A549 (cell line): ENCODE measurements at regions not wholly inside any gene's neighbourhood (a gene's known extent, or its start where the extent isn't known, plus 50 kb on each side); places are given as distances from the start of the nearest gene placed in this dataset.
A peak's percentile ranks its signal among the peaks of the same experiment; 100 is the strongest.

ENCODE experiments used
- ATAC-seq, 2 experiments: fragments of 200-7000 bp in 1 of 2; fragments of >200 bp in 1 of 2; cut with Nextera tagmentation in 1 of 2; cut with Tn5 transposase in 1 of 2; 3 replicates each; pipeline versions ENCODE4 v1.8.0 to v1.9.1; 2018 to 2020; ENCODE audit warnings: mild to moderate bottlenecking in 1 of 2, moderate library complexity in 1 of 2
- CTCF ChIA-PET: fragments of 300-600 bp; sonication (Branson Sonifier 250); formaldehyde crosslinking; extraction: SDS; loops from one replicate; lab custom pipeline; 2021; ENCODE audit warnings: antibody characterized with exemption, inconsistent platforms; lab: Yijun Ruan, JAX
- POLR2A ChIA-PET: fragments of 350-600 bp; formaldehyde crosslinking; extraction: SDS; loops from one replicate; lab custom pipeline; 2021; ENCODE audit warnings: antibody characterized with exemption, inconsistent platforms; lab: Yijun Ruan, JAX
- DNase-seq, 2 experiments: peaks; one replicate each; pipeline versions ENCODE4 v3.0.0 to v3.0.0-alpha.2; 2011 to 2016; ENCODE audit warnings: low read depth in 1 of 2, low spot score in 1 of 2
- FAIRE-seq: peaks from 2 replicates; lab custom pipeline; 2011; peaks lifted over from hg19 to GRCh38; lab: Jason Lieb, UNC
- H3K27ac ChIP-seq, 2 experiments: fragments of >200 bp; sonication (Bioruptor Twin); formaldehyde crosslinking; 3 replicates each; pipeline ENCODE4 v1.5.1; 2016 to 2017
- H3K4me1 ChIP-seq: fragments of >200 bp; sonication (Bioruptor Twin); formaldehyde crosslinking; 3 replicates; pipeline ENCODE4 v1.6.1; 2016
- H3K4me2 ChIP-seq: fragments of >200 bp; sonication (Bioruptor Twin); formaldehyde crosslinking; 3 replicates; pipeline ENCODE4 v1.6.1; 2016
- H3K4me3 ChIP-seq: fragments of >200 bp; sonication (Bioruptor Twin); formaldehyde crosslinking; 3 replicates; pipeline ENCODE4 v1.5.1; 2016
- H3K9me3 ChIP-seq: fragments of >200 bp; sonication (Bioruptor Twin); formaldehyde crosslinking; 3 replicates; pipeline ENCODE4 v1.6.1; 2016
- CBX8 ChIP-seq: fragments of 200-600 bp; sonication (generic); IDR thresholded peaks from 2 replicates; pipeline ENCODE4 v1.6.1; 2016
- CHD2 ChIP-seq: fragments of 150-350 bp; IDR thresholded peaks from 2 replicates; pipeline ENCODE4 v1.6.1; 2014; ENCODE audit warnings: low read length; ENCODE audit not compliant: partially characterized antibody
- CHD4 ChIP-seq: fragments of 200-600 bp; sonication (generic); IDR thresholded peaks from 2 replicates; pipeline ENCODE4 v1.6.1; 2016; ENCODE audit warnings: antibody characterized with exemption, mild to moderate bottlenecking, borderline replicate concordance
- EHF ChIP-seq: fragments of 250-450 bp; sonication (Bioruptor Pico); IDR thresholded peaks from 2 replicates; pipeline ENCODE4 v1.5.0; 2020; ENCODE audit warnings: mild to moderate bottlenecking
- EHMT2 ChIP-seq: fragments of 200-600 bp; sonication (generic); IDR thresholded peaks from 2 replicates; pipeline ENCODE4 v1.6.1; 2016; ENCODE audit warnings: antibody characterized with exemption, low read depth, mild to moderate bottlenecking, moderate library complexity
- EP300 ChIP-seq, 2 experiments: fragments of >200 bp; sonication (Bioruptor Twin); formaldehyde crosslinking; IDR thresholded peaks; 2 replicates in 1 of 2; 3 replicates in 1 of 2; pipeline ENCODE4 v1.6.1; 2016 to 2017
- ESRRA ChIP-seq: fragments of 150-350 bp; IDR thresholded peaks from 2 replicates; pipeline ENCODE4 v1.6.1; 2014; ENCODE audit warnings: mild to moderate bottlenecking, low read length, borderline replicate concordance
- FOSL2 ChIP-seq, 2 experiments: fragments of 450-650 bp in 1 of 2; fragments of >200 bp in 1 of 2; sonication (Bioruptor Twin) in 1 of 2; formaldehyde crosslinking; IDR thresholded peaks; 2 replicates each; pipeline versions ENCODE4 v1.5.0 to v1.6.1; 2016 to 2020; ENCODE audit warnings: mild to moderate bottlenecking in 1 of 2, moderate library complexity in 1 of 2
- JUN ChIP-seq, 2 experiments: fragments of >200 bp; sonication (Bioruptor Twin); formaldehyde crosslinking; IDR thresholded peaks; 2 replicates in 1 of 2; 3 replicates in 1 of 2; pipeline ENCODE4 v1.6.1; 2016 to 2017
- KDM5A ChIP-seq: fragments of 200-600 bp; sonication (generic); IDR thresholded peaks from 2 replicates; pipeline ENCODE4 v1.6.1; 2016; ENCODE audit warnings: antibody characterized with exemption, mild to moderate bottlenecking
- MYC ChIP-seq: IDR thresholded peaks from 2 replicates; pipeline ENCODE4 v1.6.1; 2012; ENCODE audit warnings: mild to moderate bottlenecking, inconsistent platforms, low read length, improper control_type of control experiment, borderline replicate concordance
- NR3C1 ChIP-seq: fragments of >200 bp; sonication (Bioruptor Twin); formaldehyde crosslinking; IDR thresholded peaks from 3 replicates; pipeline ENCODE4 v1.6.1; 2017
- POLR2A ChIP-seq: IDR thresholded peaks from 2 replicates; pipeline ENCODE4 v1.6.1; 2012; ENCODE audit warnings: mild to moderate bottlenecking, low read length
- RAD21 ChIP-seq, 2 experiments: fragments of >200 bp in 1 of 2; sonication (Bioruptor Twin) in 1 of 2; formaldehyde crosslinking in 1 of 2; IDR thresholded peaks in 1 of 2; conservative IDR thresholded peaks in 1 of 2; 2 replicates in 1 of 2; 3 replicates in 1 of 2; pipeline ENCODE4 v1.6.1; 2012 to 2018; ENCODE audit warnings: inconsistent platforms in 1 of 2
- RARB ChIP-seq: fragments of 250-450 bp; sonication (Bioruptor Pico); IDR thresholded peaks from 2 replicates; pipeline ENCODE4 v1.8.0; 2021; ENCODE audit warnings: mild to moderate bottlenecking, moderate library complexity
- RCOR1 ChIP-seq: fragments of 150-350 bp; IDR thresholded peaks from 2 replicates; pipeline ENCODE4 v1.6.1; 2014; ENCODE audit warnings: antibody characterized with exemption, low read length, low read depth
- SREBF2 ChIP-seq: fragments of 450-650 bp; IDR thresholded peaks from 2 replicates; pipeline ENCODE4 v1.6.1; 2014; ENCODE audit warnings: mild to moderate bottlenecking, moderate library complexity
- ZNF302 ChIP-seq: fragments of 250-450 bp; sonication (Bioruptor Pico); IDR thresholded peaks from 2 replicates; pipeline ENCODE4 v1.9.0; 2021; ENCODE audit warnings: inconsistent platforms, mild to moderate bottlenecking, moderate library complexity
- WGBS: methylation state at CpG from one replicate; pipeline ENCODE4 v1.1.6; 2017; ENCODE audit errors: missing lambda C conversion rate; 5-methylcytosine and 5-hydroxymethylcytosine counted together
- TF ChIP-seq, protein P1 (sequence below): IDR thresholded peaks from 2 replicates; pipeline ENCODE4 v1.6.1; 2012
- TF ChIP-seq, protein P2 (sequence below): IDR thresholded peaks from 2 replicates; pipeline ENCODE4 v1.6.1; 2012
- TF ChIP-seq, protein P3 (sequence below): fragments of 200-600 bp; sonication (generic); IDR thresholded peaks from 2 replicates; pipeline ENCODE4 v1.6.1; 2016; ENCODE audit warnings: antibody characterized with exemption, mild to moderate bottlenecking, moderate library complexity
- TF ChIP-seq, protein P4 (sequence below): IDR thresholded peaks from 2 replicates; pipeline ENCODE4 v1.6.1; 2012; ENCODE audit warnings: low read depth, borderline replicate concordance
- TF ChIP-seq, protein P5 (sequence below): fragments of >200 bp; sonication (Bioruptor Twin); formaldehyde crosslinking; IDR thresholded peaks from 3 replicates; pipeline ENCODE4 v1.5.1; 2016

DNA sequence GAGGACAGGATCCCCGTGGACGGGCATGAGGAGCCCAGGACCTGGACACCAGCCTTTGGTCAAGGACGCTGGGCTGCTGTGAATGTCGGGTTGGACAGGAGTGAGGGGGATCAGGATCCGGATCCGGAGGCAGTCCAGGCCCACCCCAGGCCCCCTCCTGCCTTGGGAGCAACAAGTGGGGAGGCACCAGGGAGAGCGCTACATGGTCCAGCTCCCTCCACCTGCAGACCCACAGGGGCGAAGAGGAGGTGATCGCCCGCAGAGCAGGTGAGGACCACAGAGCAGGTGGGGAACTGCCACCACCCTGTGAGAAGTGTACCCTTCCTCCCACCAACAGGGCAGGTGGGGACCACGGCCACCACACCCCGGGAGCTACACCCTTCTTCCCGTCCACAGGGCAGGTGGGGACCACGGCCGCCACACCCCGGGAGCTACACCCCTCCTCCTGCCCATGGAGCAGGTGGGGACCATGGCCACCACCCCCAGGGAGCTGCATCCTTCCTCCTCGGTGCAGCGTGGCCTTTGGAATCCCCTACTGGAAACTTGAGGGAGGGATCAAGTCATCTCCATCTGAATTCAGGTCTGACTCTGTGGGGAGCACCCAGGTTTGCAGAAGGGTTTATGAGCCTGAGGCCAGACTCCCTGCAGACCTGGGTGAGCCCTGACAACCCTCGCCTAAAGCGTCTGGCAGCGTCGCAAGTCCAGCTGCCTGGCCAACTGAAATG lies 141.0 kb downstream of the BRD1 start:
- no peak for DNase-seq
- POLR2A ChIA-PET: no interaction called here
- WGBS: 26% methylated on average over 14 of the region's 22 CpGs
- H3K4me3 ChIP-seq: no peak overlapping the region
- no peaks in the 10 kb centered on the region for H3K9me3 ChIP-seq
- FAIRE-seq: no peak
- H3K27ac ChIP-seq: no peak overlapping the region
- CTCF ChIA-PET: no interaction called here
- H3K4me2 ChIP-seq: no peak overlapping the region
- no peaks in the 10 kb centered on the region for H3K4me1 ChIP-seq
- ATAC-seq: peak in 1 of 2 experiments; percentile 39; a peak in 1 of 6 replicates
- TF ChIP-seq EP300 (IDR thresholded peaks at IDR 0.05) (no peak), ESRRA (no peak), KDM5A (no peak), SREBF2 (no peak), CBX8 (no peak), ZNF302 (CRISPR knock-in tag) (no peak), POLR2A (no peak)
- TF ChIP-seq, protein P1, sequence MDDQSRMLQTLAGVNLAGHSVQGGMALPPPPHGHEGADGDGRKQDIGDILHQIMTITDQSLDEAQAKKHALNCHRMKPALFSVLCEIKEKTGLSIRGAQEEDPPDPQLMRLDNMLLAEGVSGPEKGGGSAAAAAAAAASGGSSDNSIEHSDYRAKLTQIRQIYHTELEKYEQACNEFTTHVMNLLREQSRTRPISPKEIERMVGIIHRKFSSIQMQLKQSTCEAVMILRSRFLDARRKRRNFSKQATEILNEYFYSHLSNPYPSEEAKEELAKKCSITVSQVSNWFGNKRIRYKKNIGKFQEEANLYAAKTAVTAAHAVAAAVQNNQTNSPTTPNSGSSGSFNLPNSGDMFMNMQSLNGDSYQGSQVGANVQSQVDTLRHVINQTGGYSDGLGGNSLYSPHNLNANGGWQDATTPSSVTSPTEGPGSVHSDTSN: no peak

DNA sequence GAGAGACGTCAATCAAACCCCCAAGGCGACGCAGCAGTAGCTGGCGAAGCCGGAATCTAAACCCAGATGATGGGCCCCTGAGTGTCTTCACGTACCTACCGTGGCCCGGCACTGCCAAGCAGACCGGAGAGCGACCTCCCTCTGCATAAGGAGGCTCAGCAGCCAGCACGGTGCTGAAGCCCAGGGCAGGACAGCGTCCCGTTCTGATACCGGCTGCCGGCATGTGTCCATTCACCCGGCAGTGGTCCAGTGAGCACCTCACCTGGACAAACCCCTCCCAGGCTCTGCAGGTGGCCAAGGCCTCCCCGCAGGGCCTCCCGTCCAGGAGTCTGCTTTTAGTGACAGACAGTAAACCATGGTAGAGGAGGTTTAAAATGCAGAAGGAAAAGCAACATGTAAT lies 142.0 kb downstream of the BRD1 start:
- no peak for TF ChIP-seq RAD21 (conservative IDR thresholded peaks at IDR 0.05 in 1 of 2, IDR thresholded peaks at IDR 0.05 in 1 of 2)
- DNase-seq: no peak
- no peak for FAIRE-seq
- POLR2A ChIA-PET: no interaction called here
- no peak overlapping the region for H3K4me2 ChIP-seq
- H3K4me1 ChIP-seq: no peaks in the 10 kb centered on the region
- no peak overlapping the region for H3K27ac ChIP-seq
- no peaks in the 10 kb centered on the region for H3K9me3 ChIP-seq
- no peak for ATAC-seq
- 54% methylated on average over 7 of the region's 18 CpGs for WGBS
- H3K4me3 ChIP-seq: no peak overlapping the region
- CTCF ChIA-PET: interaction anchor here (1.1 kb wide), 1 partner anchor 9 kb away, joined by 4 read pairs; no protein-coding TSS in a partner anchor

DNA sequence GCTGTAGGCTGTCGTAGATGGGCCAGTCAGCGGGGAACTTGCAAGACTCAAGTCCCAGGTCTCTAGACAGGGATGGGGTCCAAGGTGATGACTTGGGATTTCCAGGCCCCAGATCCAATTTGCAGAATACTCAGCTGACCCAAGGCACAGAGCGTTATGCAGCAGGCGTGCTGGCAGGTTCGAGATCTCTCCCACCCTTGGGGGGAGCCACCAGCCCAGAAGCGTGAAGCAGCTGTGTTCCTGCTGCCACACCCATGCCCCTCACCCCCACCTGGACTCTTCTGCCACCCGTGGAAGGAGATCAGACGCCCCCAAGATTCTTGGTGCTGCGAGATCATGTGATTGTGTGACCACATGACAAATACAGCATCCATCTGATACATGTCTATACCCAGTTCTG lies 142.6 kb downstream of the BRD1 start:
- ATAC-seq: no peak
- ChIA-PET CTCF (interaction anchor here (1.1 kb wide), 1 partner anchor 8 kb away, joined by 4 read pairs; no protein-coding TSS in a partner anchor), POLR2A (no interaction called here)
- Histone ChIP-seq H3K4me1 (no peaks in the 10 kb centered on the region), H3K27ac (no peak overlapping the region)
- no peak for DNase-seq
- FAIRE-seq: no peak
- TF ChIP-seq RAD21 (conservative IDR thresholded peaks at IDR 0.05 in 1 of 2, IDR thresholded peaks at IDR 0.05 in 1 of 2): no peak
- no peak for TF ChIP-seq KDM5A
- TF ChIP-seq EHMT2: no peak
- TF ChIP-seq, protein P2, sequence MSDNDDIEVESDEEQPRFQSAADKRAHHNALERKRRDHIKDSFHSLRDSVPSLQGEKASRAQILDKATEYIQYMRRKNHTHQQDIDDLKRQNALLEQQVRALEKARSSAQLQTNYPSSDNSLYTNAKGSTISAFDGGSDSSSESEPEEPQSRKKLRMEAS: no peak
- TF ChIP-seq CHD2: no peak
- TF ChIP-seq MYC: no peak
- TF ChIP-seq CBX8: no peak
- TF ChIP-seq JUN (IDR thresholded peaks at IDR 0.05): no peak
- TF ChIP-seq, all 56 proteins: peak for 0
- Histone ChIP-seq H3K4me3 (no peak overlapping the region), H3K4me2 (no peak overlapping the region), H3K9me3 (no peaks in the 10 kb centered on the region)
- WGBS: 38% methylated on average over 9 of the region's 9 CpGs

DNA sequence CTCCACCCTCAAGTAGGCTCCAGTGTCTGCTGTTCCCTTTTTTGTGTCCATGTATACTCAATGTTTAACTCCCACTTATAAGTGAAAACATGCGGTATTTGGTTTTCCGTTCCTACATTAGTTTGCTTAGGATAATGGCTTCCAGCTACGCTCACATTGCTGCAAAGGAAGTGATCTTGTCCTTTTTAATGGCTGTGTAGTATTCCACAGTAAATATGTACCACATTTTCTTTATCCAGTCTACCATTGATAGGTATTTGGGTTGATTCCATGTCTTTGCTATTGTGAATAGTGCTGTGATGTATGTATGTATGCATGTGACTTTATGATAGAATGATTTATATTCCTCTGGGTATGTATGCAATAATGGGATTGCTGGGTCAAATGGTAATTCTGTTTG lies 144.6 kb downstream of the BRD1 start:
- ChIA-PET POLR2A (no interaction called here), CTCF (no interaction called here)
- no peak for DNase-seq
- no peak for ATAC-seq
- H3K27ac ChIP-seq: no peak overlapping the region
- H3K4me1 ChIP-seq: no peaks in the 10 kb centered on the region
- no peak overlapping the region for H3K4me2 ChIP-seq
- no peak overlapping the region for H3K4me3 ChIP-seq
- WGBS: 24% methylated on average over 3 of the region's 3 CpGs
- no peaks in the 10 kb centered on the region for H3K9me3 ChIP-seq
- FAIRE-seq: no peak
- TF ChIP-seq EHF (CRISPR knock-in tag) (no peak), CHD4 (no peak), RCOR1 (no peak), CBX8 (no peak), FOSL2 (IDR thresholded peaks at IDR 0.05) (no peak), FOSL2 (CRISPR knock-in tag; IDR thresholded peaks at IDR 0.05) (no peak), RARB (CRISPR knock-in tag) (no peak), CHD2 (no peak), NR3C1 (no peak), MYC (no peak), POLR2A (no peak)
- TF ChIP-seq, protein P3, sequence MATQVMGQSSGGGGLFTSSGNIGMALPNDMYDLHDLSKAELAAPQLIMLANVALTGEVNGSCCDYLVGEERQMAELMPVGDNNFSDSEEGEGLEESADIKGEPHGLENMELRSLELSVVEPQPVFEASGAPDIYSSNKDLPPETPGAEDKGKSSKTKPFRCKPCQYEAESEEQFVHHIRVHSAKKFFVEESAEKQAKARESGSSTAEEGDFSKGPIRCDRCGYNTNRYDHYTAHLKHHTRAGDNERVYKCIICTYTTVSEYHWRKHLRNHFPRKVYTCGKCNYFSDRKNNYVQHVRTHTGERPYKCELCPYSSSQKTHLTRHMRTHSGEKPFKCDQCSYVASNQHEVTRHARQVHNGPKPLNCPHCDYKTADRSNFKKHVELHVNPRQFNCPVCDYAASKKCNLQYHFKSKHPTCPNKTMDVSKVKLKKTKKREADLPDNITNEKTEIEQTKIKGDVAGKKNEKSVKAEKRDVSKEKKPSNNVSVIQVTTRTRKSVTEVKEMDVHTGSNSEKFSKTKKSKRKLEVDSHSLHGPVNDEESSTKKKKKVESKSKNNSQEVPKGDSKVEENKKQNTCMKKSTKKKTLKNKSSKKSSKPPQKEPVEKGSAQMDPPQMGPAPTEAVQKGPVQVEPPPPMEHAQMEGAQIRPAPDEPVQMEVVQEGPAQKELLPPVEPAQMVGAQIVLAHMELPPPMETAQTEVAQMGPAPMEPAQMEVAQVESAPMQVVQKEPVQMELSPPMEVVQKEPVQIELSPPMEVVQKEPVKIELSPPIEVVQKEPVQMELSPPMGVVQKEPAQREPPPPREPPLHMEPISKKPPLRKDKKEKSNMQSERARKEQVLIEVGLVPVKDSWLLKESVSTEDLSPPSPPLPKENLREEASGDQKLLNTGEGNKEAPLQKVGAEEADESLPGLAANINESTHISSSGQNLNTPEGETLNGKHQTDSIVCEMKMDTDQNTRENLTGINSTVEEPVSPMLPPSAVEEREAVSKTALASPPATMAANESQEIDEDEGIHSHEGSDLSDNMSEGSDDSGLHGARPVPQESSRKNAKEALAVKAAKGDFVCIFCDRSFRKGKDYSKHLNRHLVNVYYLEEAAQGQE: no peak
- TF ChIP-seq, protein P4, sequence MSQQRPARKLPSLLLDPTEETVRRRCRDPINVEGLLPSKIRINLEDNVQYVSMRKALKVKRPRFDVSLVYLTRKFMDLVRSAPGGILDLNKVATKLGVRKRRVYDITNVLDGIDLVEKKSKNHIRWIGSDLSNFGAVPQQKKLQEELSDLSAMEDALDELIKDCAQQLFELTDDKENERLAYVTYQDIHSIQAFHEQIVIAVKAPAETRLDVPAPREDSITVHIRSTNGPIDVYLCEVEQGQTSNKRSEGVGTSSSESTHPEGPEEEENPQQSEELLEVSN: no peak
- TF ChIP-seq, protein P5, sequence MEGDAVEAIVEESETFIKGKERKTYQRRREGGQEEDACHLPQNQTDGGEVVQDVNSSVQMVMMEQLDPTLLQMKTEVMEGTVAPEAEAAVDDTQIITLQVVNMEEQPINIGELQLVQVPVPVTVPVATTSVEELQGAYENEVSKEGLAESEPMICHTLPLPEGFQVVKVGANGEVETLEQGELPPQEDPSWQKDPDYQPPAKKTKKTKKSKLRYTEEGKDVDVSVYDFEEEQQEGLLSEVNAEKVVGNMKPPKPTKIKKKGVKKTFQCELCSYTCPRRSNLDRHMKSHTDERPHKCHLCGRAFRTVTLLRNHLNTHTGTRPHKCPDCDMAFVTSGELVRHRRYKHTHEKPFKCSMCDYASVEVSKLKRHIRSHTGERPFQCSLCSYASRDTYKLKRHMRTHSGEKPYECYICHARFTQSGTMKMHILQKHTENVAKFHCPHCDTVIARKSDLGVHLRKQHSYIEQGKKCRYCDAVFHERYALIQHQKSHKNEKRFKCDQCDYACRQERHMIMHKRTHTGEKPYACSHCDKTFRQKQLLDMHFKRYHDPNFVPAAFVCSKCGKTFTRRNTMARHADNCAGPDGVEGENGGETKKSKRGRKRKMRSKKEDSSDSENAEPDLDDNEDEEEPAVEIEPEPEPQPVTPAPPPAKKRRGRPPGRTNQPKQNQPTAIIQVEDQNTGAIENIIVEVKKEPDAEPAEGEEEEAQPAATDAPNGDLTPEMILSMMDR: no peak
